HFFc6 (cell line): ENCODE measurements at regions not wholly inside any gene's neighbourhood (a gene's known extent, or its start where the extent isn't known, plus 50 kb on each side); places are given as distances from the start of the nearest gene placed in this dataset.
"Not testable (repeated sequence)": the region's sequence is repeated elsewhere in the genome, so short reads cannot be mapped to it uniquely, and the experiment has no call there.

Experiments
- DNase-seq: peaks from one replicate; pipeline ENCODE4 v3.0.0-alpha.2; 2018
- H3K27ac Mint-ChIP-seq: 2 replicates; pipeline ENCODE4 v1.8.0; 2020; ENCODE audit warnings: mild to moderate bottlenecking, mixed read lengths
- H3K27me3 Mint-ChIP-seq: 2 replicates; pipeline ENCODE4 v1.8.0; 2021; ENCODE audit warnings: mild to moderate bottlenecking, moderate library complexity, mixed read lengths; ENCODE audit not compliant: insufficient read depth
- H3K36me3 Mint-ChIP-seq: 2 replicates; pipeline ENCODE4 v1.8.0; 2021; ENCODE audit warnings: low read depth, mixed read lengths
- H3K4me1 Mint-ChIP-seq: 2 replicates; pipeline ENCODE4 v1.8.0; 2020; ENCODE audit warnings: low read depth, mixed read lengths
- H3K4me3 Mint-ChIP-seq: 2 replicates; pipeline ENCODE4 v1.8.0; 2020; ENCODE audit warnings: mild to moderate bottlenecking, moderate library complexity, mixed read lengths
- H3K9me3 Mint-ChIP-seq: 2 replicates; pipeline ENCODE4 v1.8.0; 2020; ENCODE audit warnings: mild to moderate bottlenecking, mixed read lengths
- CTCF ChIP-seq: fragments of 200-600 bp; sonication (generic); IDR thresholded peaks from 2 replicates; pipeline ENCODE4 v1.5.0; 2021; ENCODE audit warnings: antibody characterized with exemption, mild to moderate bottlenecking

DNA sequence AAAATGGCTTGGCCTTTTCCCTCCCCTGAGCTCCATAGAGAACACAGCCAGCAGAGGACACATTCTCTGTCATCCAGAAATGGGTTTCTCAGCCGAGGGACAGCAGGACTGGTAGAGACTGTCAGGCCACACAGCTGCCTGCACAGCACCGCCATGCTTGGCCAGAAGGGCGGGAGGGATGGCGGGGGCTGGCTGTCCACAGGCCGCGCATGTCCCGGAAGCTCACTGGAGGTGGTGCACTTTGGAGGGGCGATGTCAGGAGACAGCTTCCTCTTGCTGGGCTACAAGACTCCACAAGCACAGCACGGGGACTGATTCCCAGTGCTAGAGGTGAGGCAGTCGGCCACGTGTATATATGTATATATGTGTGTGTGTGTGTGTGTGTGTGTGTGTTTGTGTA is 125.3 kb downstream of the GOLGA6L4 start:
- H3K36me3 Mint-ChIP-seq, H3K27ac Mint-ChIP-seq, DNase-seq, H3K9me3 Mint-ChIP-seq, H3K27me3 Mint-ChIP-seq, H3K4me1 Mint-ChIP-seq, H3K4me3 Mint-ChIP-seq: not testable (repeated sequence)

DNA sequence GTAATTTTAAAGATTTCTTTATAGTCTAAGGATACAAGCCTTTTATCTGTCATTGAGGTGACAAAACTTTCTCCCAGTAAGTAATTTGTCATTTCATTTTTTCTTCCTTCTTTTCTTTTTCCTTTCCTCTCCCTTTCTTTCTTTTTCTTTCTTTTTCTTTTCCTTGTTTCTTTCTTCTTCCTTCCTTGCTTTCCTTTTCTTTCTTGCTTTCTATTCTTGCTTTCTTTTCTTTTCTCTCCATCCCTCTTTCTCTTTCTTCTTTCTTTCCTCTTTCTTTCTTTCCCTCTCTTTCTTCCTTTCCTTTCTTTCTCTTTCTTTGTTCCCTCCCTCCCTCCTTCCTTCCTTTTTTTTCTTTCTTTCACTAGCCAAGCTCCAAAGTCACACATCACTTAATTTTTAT is 148.8 kb downstream of the GOLGA6L4 start:
- H3K4me1 Mint-ChIP-seq, H3K9me3 Mint-ChIP-seq, H3K36me3 Mint-ChIP-seq, H3K27ac Mint-ChIP-seq, DNase-seq, H3K27me3 Mint-ChIP-seq, H3K4me3 Mint-ChIP-seq: not testable (repeated sequence)

- Mint-ChIP-seq H3K9me3 (no peaks in the 10 kb centered on the region), H3K36me3 (no peaks in the 10 kb centered on the region), H3K27me3 (peaks cover 19% of the 10 kb centered on the region), H3K4me1 (no peaks in the 10 kb centered on the region), H3K27ac (no peak overlapping the region), H3K4me3 (no peak overlapping the region)
- no peak for DNase-seq
- TF ChIP-seq CTCF, result no peak
Observed at GRCh38 chr15:84387086-84387485, 151.5 kb downstream of the GOLGA6L4 start.

DNA sequence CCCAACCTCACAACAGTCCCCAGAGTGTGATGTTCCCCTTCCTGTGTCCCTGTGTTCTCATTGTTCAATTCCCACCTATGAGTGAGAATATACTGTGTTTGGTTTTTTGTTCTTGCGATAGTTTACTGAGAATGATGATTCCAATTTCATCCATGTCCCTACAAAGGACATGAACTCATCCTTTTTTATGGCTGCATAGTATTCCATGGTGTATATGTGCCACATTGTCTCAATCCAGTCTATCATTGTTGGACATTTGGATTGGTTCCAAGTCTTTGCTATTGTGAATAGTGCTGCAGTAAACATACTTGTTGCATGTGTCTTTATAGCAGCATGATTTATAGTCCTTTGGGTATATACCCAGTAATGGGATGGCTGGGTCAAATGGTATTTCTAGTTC is 152.6 kb downstream of the GOLGA6L4 start:
- not testable (repeated sequence) for DNase-seq, H3K27ac Mint-ChIP-seq, H3K4me3 Mint-ChIP-seq, H3K36me3 Mint-ChIP-seq, H3K4me1 Mint-ChIP-seq, H3K9me3 Mint-ChIP-seq
- H3K27me3 Mint-ChIP-seq, result peaks cover 24% of the 10 kb centered on the region

GRCh38 chr15:84388638-84389037 is 153.1 kb downstream of the GOLGA6L4 start:
- not testable (repeated sequence) for H3K9me3 Mint-ChIP-seq, H3K36me3 Mint-ChIP-seq, H3K4me3 Mint-ChIP-seq, H3K27ac Mint-ChIP-seq, H3K4me1 Mint-ChIP-seq, DNase-seq
- peaks cover 26% of the 10 kb centered on the region for H3K27me3 Mint-ChIP-seq

- not testable (repeated sequence) for H3K27ac Mint-ChIP-seq, H3K36me3 Mint-ChIP-seq, DNase-seq, H3K4me3 Mint-ChIP-seq, H3K4me1 Mint-ChIP-seq, H3K9me3 Mint-ChIP-seq
- peaks cover 26% of the 10 kb centered on the region for H3K27me3 Mint-ChIP-seq
Observed at GRCh38 chr15:84390324-84390723, 154.8 kb downstream of the GOLGA6L4 start.

GRCh38 chr15:84391191-84391590 is 155.6 kb downstream of the GOLGA6L4 start:
- Mint-ChIP-seq H3K4me1 (no peaks in the 10 kb centered on the region), H3K36me3 (no peaks in the 10 kb centered on the region), H3K27ac (no peak overlapping the region), H3K27me3 (peaks cover 30% of the 10 kb centered on the region), H3K4me3 (no peak overlapping the region), H3K9me3 (no peaks in the 10 kb centered on the region)
- DNase-seq, result no peak
- no peak for TF ChIP-seq CTCF

DNA sequence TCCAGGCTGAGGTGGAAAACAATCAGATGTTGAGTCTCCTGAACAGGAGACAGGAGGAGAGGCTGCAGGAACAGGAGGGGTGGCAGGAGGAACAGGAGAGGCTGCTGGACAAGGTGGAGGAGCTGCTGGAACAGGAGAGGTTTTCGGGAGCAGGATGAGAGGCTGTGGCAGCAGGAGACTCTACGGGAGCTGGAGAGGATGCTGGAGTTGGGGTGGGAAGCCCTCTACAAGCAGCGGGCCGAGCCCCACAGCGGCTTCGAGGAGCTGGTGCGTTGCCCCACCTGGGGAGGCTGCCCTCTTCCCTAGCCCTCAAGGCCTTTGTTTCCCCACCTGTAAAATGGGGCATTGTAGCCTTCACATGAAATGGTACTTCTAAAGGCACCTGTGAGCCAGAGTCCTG is 156.4 kb downstream of the GOLGA6L4 start:
- H3K27me3 Mint-ChIP-seq, result peaks cover 30% of the 10 kb centered on the region
- not testable (repeated sequence) for H3K36me3 Mint-ChIP-seq, DNase-seq, H3K4me3 Mint-ChIP-seq, H3K4me1 Mint-ChIP-seq, H3K9me3 Mint-ChIP-seq, H3K27ac Mint-ChIP-seq

DNA sequence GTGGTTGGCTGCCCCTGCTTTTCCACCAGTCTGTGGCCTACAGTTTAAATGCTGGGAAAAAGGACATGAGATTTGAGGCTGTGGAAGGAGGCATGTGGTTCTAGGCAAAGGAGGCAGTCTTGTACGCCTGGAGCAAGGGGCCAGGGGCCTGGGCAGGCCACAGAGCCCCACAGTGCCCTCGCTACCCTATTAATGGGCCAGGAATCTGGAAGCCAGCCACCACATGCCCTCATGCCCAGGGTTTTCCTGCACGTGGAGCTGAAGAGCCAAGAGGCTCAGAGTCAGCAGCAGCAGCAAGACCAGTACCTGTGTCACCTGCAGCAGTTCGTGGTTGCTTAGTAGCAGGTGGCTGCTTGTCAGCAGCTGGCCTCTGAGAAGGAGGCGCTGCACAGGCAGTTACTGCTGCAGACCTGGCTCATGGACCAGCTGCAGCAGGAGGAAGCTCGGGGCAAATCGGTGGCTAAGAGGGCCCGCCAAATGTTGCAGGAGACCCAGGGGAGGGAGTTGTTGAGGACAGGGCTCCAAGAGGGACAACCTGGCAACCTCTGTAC is 157.9 kb downstream of the GOLGA6L4 start:
- not testable (repeated sequence) for H3K36me3 Mint-ChIP-seq, H3K9me3 Mint-ChIP-seq, H3K4me3 Mint-ChIP-seq, H3K27ac Mint-ChIP-seq, H3K4me1 Mint-ChIP-seq, DNase-seq
- peaks cover 28% of the 10 kb centered on the region for H3K27me3 Mint-ChIP-seq

- H3K4me3 Mint-ChIP-seq, H3K27ac Mint-ChIP-seq, H3K4me1 Mint-ChIP-seq, H3K9me3 Mint-ChIP-seq, DNase-seq, H3K36me3 Mint-ChIP-seq: not testable (repeated sequence)
- H3K27me3 Mint-ChIP-seq, result peaks cover 28% of the 10 kb centered on the region
Observed at GRCh38 chr15:84393966-84394365, 158.4 kb downstream of the GOLGA6L4 start.

DNA sequence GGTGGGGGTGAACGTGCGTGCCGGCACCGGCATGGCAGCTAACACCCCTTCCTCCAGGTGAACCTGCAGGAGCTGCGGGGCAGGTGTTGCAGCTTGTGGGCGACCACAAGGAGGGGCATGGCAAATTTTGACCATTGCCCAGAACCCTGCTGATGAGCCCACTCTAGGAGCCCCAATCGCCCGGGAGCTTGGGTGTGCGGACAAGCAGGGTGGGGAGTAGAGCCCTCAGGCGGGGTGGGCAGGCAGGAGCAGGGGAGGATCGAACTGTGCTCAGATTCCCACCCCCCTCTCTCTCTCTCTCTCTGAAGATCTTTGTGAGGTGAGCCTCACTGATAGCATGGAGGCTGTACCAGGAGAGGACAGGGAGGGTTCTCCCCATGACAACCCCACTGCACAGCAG is 159.8 kb downstream of the GOLGA6L4 start:
- H3K27ac Mint-ChIP-seq, DNase-seq, H3K36me3 Mint-ChIP-seq, H3K4me1 Mint-ChIP-seq, H3K9me3 Mint-ChIP-seq, H3K4me3 Mint-ChIP-seq: not testable (repeated sequence)
- H3K27me3 Mint-ChIP-seq, result peaks cover 26% of the 10 kb centered on the region

DNA sequence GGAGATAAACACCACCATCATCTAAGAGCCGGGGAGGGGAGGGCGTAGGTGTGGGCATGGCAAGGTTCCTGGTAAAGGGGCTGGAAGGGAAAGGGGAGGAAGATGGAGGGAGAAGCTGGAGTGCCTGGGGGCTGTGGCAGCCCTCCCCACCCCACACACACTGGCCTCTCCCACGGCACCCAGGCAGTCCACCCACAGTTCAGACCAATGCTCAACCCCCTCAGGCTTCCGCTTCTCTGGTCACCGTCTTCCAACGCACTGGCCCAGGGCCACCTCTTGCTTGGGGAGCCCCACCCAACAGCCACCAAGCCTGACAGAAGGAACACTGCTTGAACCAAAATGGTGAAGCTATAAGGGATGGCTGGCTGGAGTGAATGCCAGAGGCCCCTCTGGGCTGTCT is 160.3 kb downstream of the GOLGA6L4 start:
- not testable (repeated sequence) for H3K4me1 Mint-ChIP-seq, H3K36me3 Mint-ChIP-seq, H3K27ac Mint-ChIP-seq, H3K4me3 Mint-ChIP-seq, H3K9me3 Mint-ChIP-seq, DNase-seq
- peaks cover 23% of the 10 kb centered on the region for H3K27me3 Mint-ChIP-seq

DNA sequence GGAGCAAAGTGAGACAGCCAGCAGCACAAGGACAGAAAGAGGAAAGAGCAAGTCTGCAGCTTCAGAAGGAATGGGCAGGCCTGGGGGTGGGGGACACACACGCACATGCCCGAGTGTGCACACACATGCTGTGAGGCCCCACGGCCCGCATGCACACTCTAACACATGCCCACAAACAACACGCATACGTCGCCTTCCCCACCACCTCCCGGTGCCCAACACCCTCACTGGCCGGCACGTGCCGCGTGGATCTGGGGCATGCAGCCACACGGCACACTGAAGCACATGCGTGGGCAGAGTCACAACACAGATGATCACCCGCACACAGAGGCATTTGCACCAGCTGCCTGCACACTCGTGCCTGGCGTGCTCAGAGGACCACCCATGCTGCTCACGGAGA is 161.5 kb downstream of the GOLGA6L4 start:
- not testable (repeated sequence) for H3K27ac Mint-ChIP-seq, H3K9me3 Mint-ChIP-seq, H3K4me1 Mint-ChIP-seq, DNase-seq, H3K4me3 Mint-ChIP-seq, H3K36me3 Mint-ChIP-seq
- H3K27me3 Mint-ChIP-seq, result peaks cover 15% of the 10 kb centered on the region
